LHCN-M2 (cell line): ENCODE measurements at regions not wholly inside any gene's neighbourhood (a gene's known extent, or its start where the extent isn't known, plus 50 kb on each side); places are given as distances from the start of the nearest gene placed in this dataset.

Experiments used
- DNase-seq: peaks from one replicate; pipeline ENCODE4 v3.0.0-alpha.2; 2012; ENCODE audit warnings: low read depth

- DNase-seq: no peak
Measured at GRCh38 chr20:63100926-63101699, 94.3 kb upstream of the BHLHE23 start.

GRCh38 chr20:63100174-63100925, 93.6 kb upstream of the BHLHE23 start:
- no peak for DNase-seq

GRCh38 chr20:63099456-63100173, 92.9 kb upstream of the BHLHE23 start:
- no peak for DNase-seq

GRCh38 chr20:63098195-63098810, 91.5 kb upstream of the BHLHE23 start:
- no peak for DNase-seq

GRCh38 chr20:63097336-63097831, 90.6 kb upstream of the BHLHE23 start:
- no peak for DNase-seq

GRCh38 chr20:63096681-63097335, 90.0 kb upstream of the BHLHE23 start:
- no peak for DNase-seq

GRCh38 chr20:63095718-63096654, 89.2 kb upstream of the BHLHE23 start:
- DNase-seq: no peak

GRCh38 chr20:63094767-63095499, 88.2 kb upstream of the BHLHE23 start:
- no peak for DNase-seq

- no peak for DNase-seq
Measured at GRCh38 chr20:63093966-63094766, 87.4 kb upstream of the BHLHE23 start.

- DNase-seq: no peak
Measured at GRCh38 chr20:63092660-63093215, 86.0 kb upstream of the BHLHE23 start.

GRCh38 chr20:63091901-63092659, 85.3 kb upstream of the BHLHE23 start:
- DNase-seq: no peak

GRCh38 chr20:63090682-63091571, 84.2 kb upstream of the BHLHE23 start:
- DNase-seq: no peak

GRCh38 chr20:63090052-63090451, 83.3 kb upstream of the BHLHE23 start:
- DNase-seq: no peak

- no peak for DNase-seq
Measured at GRCh38 chr20:63089051-63089907, 82.5 kb upstream of the BHLHE23 start.
